ENCODE measurements at regions not wholly inside any gene's neighbourhood (a gene's known extent, or its start where the extent isn't known, plus 50 kb on each side); places are given as distances from the start of the nearest gene placed in this dataset.
"Not testable (repeated sequence)": the region's sequence is repeated elsewhere in the genome, so short reads cannot be mapped to it uniquely, and the experiment has no call there.

- no peak for DNase-seq (ENCODE audit: low read depth, low spot score)
These were observed 124.5 kb upstream of the FAM20C start for GRCh38 chr7:67661-68395.

- DNase-seq (ENCODE audit: low read depth, low spot score): no peak
These were observed 123.7 kb upstream of the FAM20C start for GRCh38 chr7:68629-69028.

- DNase-seq (ENCODE audit: low read depth, low spot score): not testable (repeated sequence)
These were observed 123.3 kb upstream of the FAM20C start for GRCh38 chr7:69052-69451.

- not testable (repeated sequence) for DNase-seq (ENCODE audit: low read depth, low spot score)
These were observed 122.8 kb upstream of the FAM20C start for GRCh38 chr7:69499-70123.

- not testable (repeated sequence) for DNase-seq (ENCODE audit: low read depth, low spot score)
These were observed 122.2 kb upstream of the FAM20C start for GRCh38 chr7:70207-70606.

GRCh38 chr7:70989-71388, 121.4 kb upstream of the FAM20C start:
- not testable (repeated sequence) for DNase-seq (ENCODE audit: low read depth, low spot score)

- not testable (repeated sequence) for DNase-seq (ENCODE audit: low read depth, low spot score)
These were observed 119.9 kb upstream of the FAM20C start for GRCh38 chr7:72266-73057.

GRCh38 chr7:73058-73331, 119.4 kb upstream of the FAM20C start:
- not testable (repeated sequence) for DNase-seq (ENCODE audit: low read depth, low spot score)

GRCh38 chr7:74008-74540, 118.3 kb upstream of the FAM20C start:
- not testable (repeated sequence) for DNase-seq (ENCODE audit: low read depth, low spot score)

- DNase-seq (ENCODE audit: low read depth, low spot score): not testable (repeated sequence)
These were observed 116.9 kb upstream of the FAM20C start for GRCh38 chr7:75511-75910.

- not testable (repeated sequence) for DNase-seq (ENCODE audit: low read depth, low spot score)
These were observed 116.2 kb upstream of the FAM20C start for GRCh38 chr7:76202-76601.

- DNase-seq (ENCODE audit: low read depth, low spot score): not testable (repeated sequence)
These were observed 115.5 kb upstream of the FAM20C start for GRCh38 chr7:76829-77395.

GRCh38 chr7:78862-79261, 113.5 kb upstream of the FAM20C start:
- not testable (repeated sequence) for DNase-seq (ENCODE audit: low read depth, low spot score)

- DNase-seq (ENCODE audit: low read depth, low spot score): not testable (repeated sequence)
These were observed 112.8 kb upstream of the FAM20C start for GRCh38 chr7:79400-80055.

- no peak for DNase-seq (ENCODE audit: low read depth, low spot score)
These were observed 111.9 kb upstream of the FAM20C start for GRCh38 chr7:80259-81067.

GRCh38 chr7:81068-81925, 111.1 kb upstream of the FAM20C start:
- DNase-seq (ENCODE audit: low read depth, low spot score): no peak

GRCh38 chr7:81926-82756, 110.2 kb upstream of the FAM20C start:
- DNase-seq (ENCODE audit: low read depth, low spot score): no peak

GRCh38 chr7:82757-83155, 109.6 kb upstream of the FAM20C start:
- no peak for DNase-seq (ENCODE audit: low read depth, low spot score)

GRCh38 chr7:83441-83840, 108.9 kb upstream of the FAM20C start:
- DNase-seq (ENCODE audit: low read depth, low spot score): no peak
